ENCODE measurements at regions not wholly inside any gene's neighbourhood (a gene's known extent, or its start where the extent isn't known, plus 50 kb on each side); places are given as distances from the start of the nearest gene placed in this dataset.

- DNase-seq (ENCODE audit: low spot score) = no peak
These were observed 514.9 kb upstream of the GOT2 start for GRCh38 chr16:59249011-59249410.

GRCh38 chr16:59242556-59242955, 508.4 kb upstream of the GOT2 start:
- no peak for DNase-seq (ENCODE audit: low spot score)

GRCh38 chr16:59238246-59238645, 504.1 kb upstream of the GOT2 start:
- DNase-seq (ENCODE audit: low spot score) = no peak

GRCh38 chr16:59236804-59237458, 502.8 kb upstream of the GOT2 start:
- DNase-seq (ENCODE audit: low spot score) = no peak

GRCh38 chr16:59224401-59224800, 490.3 kb upstream of the GOT2 start:
- DNase-seq (ENCODE audit: low spot score) = no peak

- DNase-seq (ENCODE audit: low spot score) = no peak
These were observed 485.9 kb upstream of the GOT2 start for GRCh38 chr16:59220011-59220410.

- DNase-seq (ENCODE audit: low spot score) = no peak
These were observed 482.2 kb upstream of the GOT2 start for GRCh38 chr16:59216291-59216690.

GRCh38 chr16:59214455-59214854, 480.3 kb upstream of the GOT2 start:
- DNase-seq (ENCODE audit: low spot score) = no peak

- no peak for DNase-seq (ENCODE audit: low spot score)
These were observed 479.8 kb upstream of the GOT2 start for GRCh38 chr16:59213952-59214351.

GRCh38 chr16:59212492-59213024, 478.4 kb upstream of the GOT2 start:
- no peak for DNase-seq (ENCODE audit: low spot score)

GRCh38 chr16:59210955-59211541, 476.9 kb upstream of the GOT2 start:
- no peak for DNase-seq (ENCODE audit: low spot score)

- DNase-seq (ENCODE audit: low spot score) = no peak
These were observed 471.3 kb upstream of the GOT2 start for GRCh38 chr16:59205403-59205802.

GRCh38 chr16:59204589-59204988, 470.5 kb upstream of the GOT2 start:
- DNase-seq (ENCODE audit: low spot score) = no peak

GRCh38 chr16:59202233-59202862, 468.2 kb upstream of the GOT2 start:
- no peak for DNase-seq (ENCODE audit: low spot score)

- DNase-seq (ENCODE audit: low spot score) = no peak
These were observed 467.7 kb upstream of the GOT2 start for GRCh38 chr16:59201821-59202220.

GRCh38 chr16:59201160-59201559, 467.0 kb upstream of the GOT2 start:
- DNase-seq (ENCODE audit: low spot score) = no peak

GRCh38 chr16:59198487-59198886, 464.4 kb upstream of the GOT2 start:
- DNase-seq (ENCODE audit: low spot score) = no peak

GRCh38 chr16:59195242-59195641, 461.1 kb upstream of the GOT2 start:
- no peak for DNase-seq (ENCODE audit: low spot score)

GRCh38 chr16:59193637-59194036, 459.5 kb upstream of the GOT2 start:
- DNase-seq (ENCODE audit: low spot score) = no peak

GRCh38 chr16:59192551-59193199, 458.6 kb upstream of the GOT2 start:
- DNase-seq (ENCODE audit: low spot score) = no peak

GRCh38 chr16:59190731-59191130, 456.6 kb upstream of the GOT2 start:
- no peak for DNase-seq (ENCODE audit: low spot score)

GRCh38 chr16:59188029-59188428, 453.9 kb upstream of the GOT2 start:
- DNase-seq (ENCODE audit: low spot score) = no peak
